Adipocyte (in vitro differentiated cells): ENCODE measurements at regions not wholly inside any gene's neighbourhood (a gene's known extent, or its start where the extent isn't known, plus 50 kb on each side); places are given as distances from the start of the nearest gene placed in this dataset.
"Not testable (repeated sequence)": the region's sequence is repeated elsewhere in the genome, so short reads cannot be mapped to it uniquely, and the experiment has no call there.

Source experiments
- DNase-seq: peaks from one replicate; pipeline ENCODE4 v3.0.0-alpha.2; 2015; ENCODE audit warnings: low read depth
- H3K27me3 ChIP-seq: replicated peaks from 2 replicates; pipeline ENCODE4 v1.7.0; 2013; ENCODE audit warnings: mild to moderate bottlenecking, low read length, moderate library complexity; ENCODE audit not compliant: control insufficient read depth, insufficient read depth
- H3K36me3 ChIP-seq: 2 replicates; pipeline ENCODE4 v1.7.0; 2013; ENCODE audit warnings: low read length, mild to moderate bottlenecking, moderate library complexity; ENCODE audit not compliant: control insufficient read depth, insufficient read depth, severe bottlenecking
- H3K4me1 ChIP-seq: 2 replicates; pipeline ENCODE4 v1.7.0; 2013; ENCODE audit warnings: mild to moderate bottlenecking, low read length, moderate library complexity; ENCODE audit not compliant: control insufficient read depth, insufficient read depth
- H3K4me3 ChIP-seq: 2 replicates; pipeline ENCODE4 v1.7.0; 2013; ENCODE audit warnings: mild to moderate bottlenecking, low read length, moderate library complexity
- H3K9ac ChIP-seq: 2 replicates; pipeline ENCODE4 v1.7.0; 2013; ENCODE audit warnings: mild to moderate bottlenecking, low read length, moderate library complexity
- H3K9me3 ChIP-seq: 2 replicates; pipeline ENCODE4 v1.7.0; 2013; ENCODE audit warnings: mild to moderate bottlenecking, low read length, moderate library complexity; ENCODE audit not compliant: control insufficient read depth

DNA sequence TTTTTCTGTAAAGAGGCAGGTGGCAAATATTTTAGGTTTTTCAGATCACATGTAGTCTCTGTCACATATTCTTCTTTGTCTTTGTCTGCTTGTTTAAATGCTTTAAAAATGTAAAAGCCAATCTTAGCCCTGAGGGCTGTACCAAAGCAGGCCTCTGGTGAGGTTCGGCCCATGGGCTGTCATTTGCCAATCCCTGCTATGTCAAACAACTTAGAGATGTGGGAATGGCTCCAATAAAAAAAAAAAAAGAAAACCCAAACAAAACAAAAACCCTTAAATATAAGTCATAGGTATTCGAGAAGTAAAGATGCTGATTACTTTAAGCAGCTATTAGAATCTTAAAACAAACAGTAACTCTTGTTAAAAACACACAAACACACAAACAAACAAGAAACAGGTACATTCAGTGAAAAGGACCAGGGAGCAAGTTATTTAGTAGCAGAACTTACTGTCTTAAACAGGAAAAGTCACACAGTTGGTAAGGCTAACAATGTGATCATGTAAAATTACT lies 61.4 kb upstream of the NAMPT start:
- H3K9ac ChIP-seq, result no peak overlapping the region
- no peak for DNase-seq
- H3K4me1 ChIP-seq, result peaks cover 23% of the 10 kb centered on the region
- peaks cover 56% of the 10 kb centered on the region for H3K9me3 ChIP-seq
- no peak overlapping the region for H3K4me3 ChIP-seq
- H3K27me3 ChIP-seq, result no peaks in the 10 kb centered on the region
- H3K36me3 ChIP-seq, result no peaks in the 10 kb centered on the region

DNA sequence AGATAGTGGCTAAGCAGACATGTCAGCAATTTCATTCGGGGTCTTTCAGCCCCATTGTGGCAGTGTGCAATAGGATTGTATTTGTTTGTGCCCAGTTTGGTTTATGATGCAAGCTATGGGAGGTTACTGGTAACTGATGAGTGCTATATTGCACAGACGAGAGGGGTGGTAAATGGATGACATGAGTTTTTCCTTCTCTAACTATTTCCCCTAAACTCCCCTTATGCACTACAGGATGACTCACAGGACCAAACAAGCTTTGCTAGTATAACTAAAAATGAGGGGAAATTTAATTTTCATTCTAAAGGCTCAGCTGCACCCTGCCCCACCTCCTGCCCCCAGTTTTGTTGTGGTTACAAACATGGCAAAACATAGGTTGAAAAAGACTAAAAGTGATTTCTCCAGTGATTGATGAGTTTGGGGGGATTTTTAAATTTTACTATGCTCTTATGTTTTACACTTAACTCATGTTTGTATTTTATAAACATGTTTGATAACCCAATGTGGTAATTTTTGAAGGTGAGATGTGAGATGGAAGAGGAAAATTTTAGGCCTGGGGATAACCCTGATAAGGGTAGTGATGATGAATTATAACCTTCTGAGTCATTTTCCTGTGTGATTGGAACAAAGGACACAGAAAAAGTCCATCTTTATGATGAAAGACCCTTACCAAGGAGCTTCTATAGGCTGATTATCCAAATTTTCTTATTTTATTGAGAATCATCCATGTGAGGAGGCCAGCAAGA lies 60.8 kb upstream of the NAMPT start:
- Histone ChIP-seq H3K36me3 (no peaks in the 10 kb centered on the region), H3K9me3 (peaks cover 57% of the 10 kb centered on the region), H3K27me3 (no peaks in the 10 kb centered on the region), H3K4me1 (peaks cover 23% of the 10 kb centered on the region), H3K4me3 (no peak overlapping the region), H3K9ac (no peak overlapping the region)
- DNase-seq, result peak; percentile 21

- Histone ChIP-seq H3K4me1 (peaks cover 23% of the 10 kb centered on the region), H3K36me3 (no peaks in the 10 kb centered on the region), H3K9me3 (peaks cover 54% of the 10 kb centered on the region), H3K9ac (no peak overlapping the region), H3K27me3 (no peaks in the 10 kb centered on the region), H3K4me3 (no peak overlapping the region)
- DNase-seq, result no peak
These were observed 60.1 kb upstream of the NAMPT start for GRCh38 chr7:106344861-106345260.

- no peak for DNase-seq
- Histone ChIP-seq H3K9ac (no peak overlapping the region), H3K27me3 (no peaks in the 10 kb centered on the region)
These were observed 59.4 kb upstream of the NAMPT start for GRCh38 chr7:106344211-106344610.

GRCh38 chr7:106342049-106342448 lies 57.3 kb upstream of the NAMPT start:
- not testable (repeated sequence) for H3K9ac ChIP-seq, DNase-seq, H3K4me3 ChIP-seq, H3K36me3 ChIP-seq, H3K27me3 ChIP-seq
- peaks cover 49% of the 10 kb centered on the region for H3K9me3 ChIP-seq
- peaks cover 18% of the 10 kb centered on the region for H3K4me1 ChIP-seq

More at GRCh38 chr7:106344211-106344610, 59.4 kb upstream of the NAMPT start:
- Histone ChIP-seq H3K4me1 (peaks cover 23% of the 10 kb centered on the region), H3K9me3 (peaks cover 49% of the 10 kb centered on the region), H3K36me3 (no peaks in the 10 kb centered on the region), H3K4me3 (no peak overlapping the region)

DNA sequence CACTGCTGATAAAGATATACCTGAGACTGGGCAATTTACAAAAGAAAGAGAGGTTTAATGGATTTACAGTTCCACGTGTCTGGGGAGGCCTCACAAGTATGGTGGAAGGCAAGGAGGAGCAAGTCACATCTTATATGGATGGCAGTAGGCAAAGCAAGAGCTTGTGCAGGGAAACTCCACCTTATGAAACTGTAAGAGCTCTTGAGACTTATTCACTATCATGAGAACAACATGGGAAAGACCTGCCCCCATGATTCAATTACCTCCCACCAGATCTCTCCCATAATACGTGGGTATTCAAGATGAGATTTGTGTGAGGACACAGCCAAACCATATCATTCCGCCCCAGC lies 55.4 kb upstream of the NAMPT start:
- H3K9ac ChIP-seq, H3K27me3 ChIP-seq, H3K36me3 ChIP-seq, H3K4me3 ChIP-seq, H3K4me1 ChIP-seq, DNase-seq: not testable (repeated sequence)
- peaks cover 56% of the 10 kb centered on the region for H3K9me3 ChIP-seq

- no peaks in the 10 kb centered on the region for H3K36me3 ChIP-seq
- no peak overlapping the region for H3K4me3 ChIP-seq
- H3K9me3 ChIP-seq, result peaks cover 56% of the 10 kb centered on the region
- no peaks in the 10 kb centered on the region for H3K27me3 ChIP-seq
- no peak for DNase-seq
- no peaks in the 10 kb centered on the region for H3K4me1 ChIP-seq
- H3K9ac ChIP-seq, result no peak overlapping the region
These were observed 54.9 kb upstream of the NAMPT start for GRCh38 chr7:106339513-106340246.

DNA sequence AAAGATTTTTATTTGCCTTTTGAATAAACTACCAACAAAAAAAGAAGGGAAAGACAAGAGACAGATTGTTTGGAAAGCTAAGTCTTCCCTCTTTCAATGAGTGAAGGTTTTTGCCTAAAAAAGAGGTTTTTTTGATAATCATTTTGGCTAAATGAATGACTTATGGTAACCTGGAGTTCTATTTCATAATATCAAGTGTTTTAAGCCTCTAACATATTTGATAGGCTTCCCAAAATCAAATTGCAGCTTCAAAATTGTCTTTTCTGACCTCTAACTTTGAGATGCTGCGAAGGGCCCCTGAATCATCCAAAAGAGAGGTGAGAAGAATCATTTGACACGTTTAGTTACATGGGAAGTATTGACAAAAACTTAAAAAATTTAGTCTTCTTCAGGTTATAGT lies 53.0 kb upstream of the NAMPT start:
- Histone ChIP-seq H3K4me3 (no peak overlapping the region), H3K4me1 (no peaks in the 10 kb centered on the region), H3K9ac (no peak overlapping the region), H3K27me3 (no peaks in the 10 kb centered on the region), H3K9me3 (peaks cover 42% of the 10 kb centered on the region), H3K36me3 (no peaks in the 10 kb centered on the region)
- no peak for DNase-seq

- Histone ChIP-seq H3K4me1 (no peaks in the 10 kb centered on the region), H3K4me3 (no peak overlapping the region), H3K9me3 (peaks cover 26% of the 10 kb centered on the region), H3K27me3 (no peaks in the 10 kb centered on the region), H3K36me3 (no peaks in the 10 kb centered on the region), H3K9ac (no peak overlapping the region)
- no peak for DNase-seq
These were observed 51.0 kb upstream of the NAMPT start for GRCh38 chr7:106335814-106336213.
